ENCODE measurements at regions not wholly inside any gene's neighbourhood (a gene's known extent, or its start where the extent isn't known, plus 50 kb on each side); places are given as distances from the start of the nearest gene placed in this dataset.
"Not testable (repeated sequence)": the region's sequence is repeated elsewhere in the genome, so short reads cannot be mapped to it uniquely, and the experiment has no call there.

DNA sequence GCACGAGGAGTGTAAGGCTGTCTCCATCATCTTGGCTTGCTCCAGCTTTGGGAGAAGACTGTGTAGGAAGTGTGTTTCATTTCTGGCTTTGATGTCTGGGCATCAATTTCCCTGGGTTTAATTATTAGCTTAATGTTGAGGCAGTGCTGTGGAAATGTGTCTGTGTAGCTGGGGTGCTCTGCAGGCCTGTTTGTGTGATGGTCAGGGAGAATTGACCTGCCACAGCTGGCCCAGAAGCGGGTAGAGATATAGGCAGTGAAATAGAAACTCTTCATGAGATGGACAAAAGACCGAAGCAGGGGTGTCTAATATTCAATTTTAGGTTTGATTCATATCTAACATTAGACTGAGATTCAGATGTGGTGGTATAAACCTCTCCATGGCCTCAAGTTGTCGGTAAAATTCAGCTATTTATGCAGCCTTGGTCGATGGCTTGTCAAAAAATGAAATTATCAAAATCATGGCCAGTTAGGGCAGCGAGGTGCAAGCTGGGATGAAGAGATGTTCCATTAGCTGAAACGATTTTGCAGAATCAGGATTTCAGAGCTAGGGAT is 95.3 kb upstream of the SNX9 start:
- intact Hi-C loops (cut with DNase I): no loop called here
- no peak for ATAC-seq

DNA sequence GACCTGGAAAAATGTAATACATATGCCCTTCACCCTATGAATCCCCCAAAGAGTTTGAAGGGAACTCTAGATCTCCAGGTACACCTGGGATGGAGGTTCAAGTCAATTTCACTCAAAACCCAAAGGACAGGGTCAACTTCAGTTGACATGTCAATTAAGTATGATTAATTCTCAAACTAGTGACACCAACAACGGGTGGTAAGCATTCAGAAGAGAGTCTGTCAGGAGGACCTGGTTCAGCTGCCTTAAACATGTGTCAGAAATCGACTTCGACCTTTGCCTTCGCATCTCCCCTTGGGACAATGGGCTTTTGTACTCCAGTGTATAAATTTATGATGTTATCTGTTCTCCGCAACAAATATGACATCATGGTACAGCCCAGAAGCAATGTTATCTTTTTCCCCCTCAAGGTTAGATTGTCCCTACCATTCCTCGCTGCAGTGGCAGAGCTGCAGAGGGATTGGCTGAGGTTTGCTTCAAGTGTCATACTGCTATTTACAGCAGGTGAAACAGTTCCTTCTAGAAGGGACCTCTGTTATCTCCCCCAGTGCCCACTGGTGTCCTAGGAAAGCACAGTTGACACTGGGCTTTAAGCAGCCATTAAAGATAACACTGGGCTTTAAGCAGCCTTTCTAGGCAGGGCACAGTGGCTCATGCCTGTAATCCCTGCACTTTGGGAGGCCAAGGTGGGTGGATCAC is 94.7 kb upstream of the SNX9 start:
- Histone ChIP-seq H3K4me3 (no peak overlapping the region), H3K27me3 (ENCODE audit: low read depth) (no peaks in the 10 kb centered on the region), H3K4me1 (peaks cover 5% of the 10 kb centered on the region), H3K9me3 (peaks cover 16% of the 10 kb centered on the region), H3K36me3 (no peaks in the 10 kb centered on the region), H3K27ac (no peak overlapping the region)
- TF ChIP-seq, protein P1, sequence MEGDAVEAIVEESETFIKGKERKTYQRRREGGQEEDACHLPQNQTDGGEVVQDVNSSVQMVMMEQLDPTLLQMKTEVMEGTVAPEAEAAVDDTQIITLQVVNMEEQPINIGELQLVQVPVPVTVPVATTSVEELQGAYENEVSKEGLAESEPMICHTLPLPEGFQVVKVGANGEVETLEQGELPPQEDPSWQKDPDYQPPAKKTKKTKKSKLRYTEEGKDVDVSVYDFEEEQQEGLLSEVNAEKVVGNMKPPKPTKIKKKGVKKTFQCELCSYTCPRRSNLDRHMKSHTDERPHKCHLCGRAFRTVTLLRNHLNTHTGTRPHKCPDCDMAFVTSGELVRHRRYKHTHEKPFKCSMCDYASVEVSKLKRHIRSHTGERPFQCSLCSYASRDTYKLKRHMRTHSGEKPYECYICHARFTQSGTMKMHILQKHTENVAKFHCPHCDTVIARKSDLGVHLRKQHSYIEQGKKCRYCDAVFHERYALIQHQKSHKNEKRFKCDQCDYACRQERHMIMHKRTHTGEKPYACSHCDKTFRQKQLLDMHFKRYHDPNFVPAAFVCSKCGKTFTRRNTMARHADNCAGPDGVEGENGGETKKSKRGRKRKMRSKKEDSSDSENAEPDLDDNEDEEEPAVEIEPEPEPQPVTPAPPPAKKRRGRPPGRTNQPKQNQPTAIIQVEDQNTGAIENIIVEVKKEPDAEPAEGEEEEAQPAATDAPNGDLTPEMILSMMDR (IDR thresholded peaks at IDR 0.05): no peak
- ATAC-seq (no peak), DNase-seq (no peak)
- intact Hi-C loops (cut with DNase I): no loop called here

More for the DNA sequence above, 95.3 kb upstream of the SNX9 start:
- Histone ChIP-seq H3K27ac (no peak overlapping the region), H3K4me3 (no peak overlapping the region), H3K9me3 (peaks cover 16% of the 10 kb centered on the region), H3K36me3 (no peaks in the 10 kb centered on the region), H3K4me1 (peaks cover 5% of the 10 kb centered on the region), H3K27me3 (ENCODE audit: low read depth) (no peaks in the 10 kb centered on the region)
- DNase-seq: no peak
- TF ChIP-seq, protein P1 (IDR thresholded peaks at IDR 0.05): no peak

DNA sequence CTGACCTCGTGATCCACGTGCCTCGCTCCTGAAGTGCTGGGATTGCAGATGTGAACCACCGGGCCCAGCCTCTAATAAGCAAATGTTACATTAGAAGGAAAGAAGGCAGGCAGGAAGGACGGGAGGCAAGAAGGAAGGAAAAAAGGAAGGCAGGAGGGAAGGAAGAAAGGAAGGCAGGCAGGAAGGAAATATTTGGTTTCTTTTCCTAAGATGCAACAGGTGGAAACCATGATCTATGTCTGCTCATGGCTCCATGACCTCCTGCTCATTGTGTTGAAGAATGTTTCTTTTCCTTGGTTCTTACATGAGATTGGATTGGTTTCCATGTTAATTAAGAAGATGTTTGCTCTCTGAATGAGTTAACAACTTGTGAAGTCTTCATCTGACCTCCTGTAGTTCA is 91.8 kb upstream of the SNX9 start:
- Histone ChIP-seq H3K4me1 (peaks cover 5% of the 10 kb centered on the region), H3K9me3 (no peaks in the 10 kb centered on the region), H3K36me3 (no peaks in the 10 kb centered on the region), H3K27me3 (ENCODE audit: low read depth) (no peaks in the 10 kb centered on the region), H3K27ac (no peak overlapping the region), H3K4me3 (no peak overlapping the region)
- intact Hi-C loops (cut with DNase I): no loop called here
- DNase-seq (no peak), ATAC-seq (no peak)
- TF ChIP-seq, protein P1 (IDR thresholded peaks at IDR 0.05): no peak

DNA sequence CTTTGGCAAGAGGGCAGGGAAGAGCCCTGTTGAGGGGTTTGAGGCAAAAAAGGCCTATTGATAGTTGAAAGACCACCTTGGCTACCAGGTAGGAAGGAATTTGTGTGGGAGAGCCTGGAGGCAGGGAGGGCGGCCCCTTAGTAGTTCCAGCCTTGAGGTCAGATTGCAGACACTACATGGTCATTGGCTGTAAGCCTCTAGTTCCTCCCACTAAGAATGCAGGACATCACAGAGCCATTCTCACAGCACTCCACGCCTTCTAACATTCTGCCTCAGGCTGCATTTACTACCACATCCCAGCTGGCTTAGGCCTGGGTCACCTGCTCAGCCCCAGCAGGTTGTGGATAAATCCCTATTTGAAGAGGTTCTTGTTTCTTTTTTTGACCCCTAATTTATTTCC is 91.0 kb upstream of the SNX9 start:
- ATAC-seq (no peak), DNase-seq (no peak)
- Histone ChIP-seq H3K9me3 (no peaks in the 10 kb centered on the region), H3K4me1 (peaks cover 4% of the 10 kb centered on the region), H3K4me3 (no peak overlapping the region), H3K27me3 (ENCODE audit: low read depth) (no peaks in the 10 kb centered on the region), H3K27ac (no peak overlapping the region), H3K36me3 (no peaks in the 10 kb centered on the region)
- intact Hi-C loops (cut with DNase I): no loop called here
- TF ChIP-seq, protein P1 (IDR thresholded peaks at IDR 0.05): no peak

DNA sequence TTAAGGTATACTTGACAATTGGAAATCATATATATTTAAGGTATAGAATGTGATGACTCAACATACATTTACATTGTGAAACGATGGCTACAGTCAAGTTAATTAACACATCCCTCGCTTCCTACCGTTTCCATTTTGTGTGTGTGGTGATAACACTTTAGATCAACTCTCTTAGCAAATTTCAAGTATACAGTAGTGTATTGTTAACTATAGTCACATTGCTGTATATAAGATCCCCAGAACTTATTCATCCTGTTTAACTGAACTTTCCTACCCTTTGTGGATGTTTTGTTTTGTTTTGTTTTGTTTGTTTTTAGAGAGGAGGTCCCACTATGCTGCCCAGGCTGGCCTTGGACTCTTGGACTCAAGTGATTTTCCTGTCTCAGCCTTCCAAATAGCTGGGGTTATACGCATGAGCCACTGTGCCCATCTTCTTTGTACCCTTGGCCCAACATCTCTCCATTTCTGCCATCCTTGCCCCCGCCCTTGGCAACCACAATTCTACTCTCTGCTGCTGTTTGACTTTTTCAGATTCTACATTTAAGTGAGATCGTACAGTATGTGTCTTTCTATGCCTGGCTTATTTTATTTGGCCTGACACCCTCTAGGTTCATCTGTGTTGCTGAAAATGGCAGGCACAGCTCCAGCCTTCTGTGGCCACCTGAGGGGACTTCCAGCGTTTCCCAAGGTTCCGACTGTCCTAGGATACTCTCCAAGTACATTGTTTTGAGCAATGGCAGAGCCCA is 90.5 kb upstream of the SNX9 start:
- Histone ChIP-seq H3K27me3 (ENCODE audit: low read depth) (no peaks in the 10 kb centered on the region), H3K36me3 (no peaks in the 10 kb centered on the region), H3K9me3 (no peaks in the 10 kb centered on the region), H3K4me3 (no peak overlapping the region), H3K27ac (no peak overlapping the region), H3K4me1 (no peaks in the 10 kb centered on the region)
- TF ChIP-seq, protein P1 (IDR thresholded peaks at IDR 0.05): no peak
- no peak for DNase-seq
- intact Hi-C loops (cut with DNase I): no loop called here
- ATAC-seq: no peak

DNA sequence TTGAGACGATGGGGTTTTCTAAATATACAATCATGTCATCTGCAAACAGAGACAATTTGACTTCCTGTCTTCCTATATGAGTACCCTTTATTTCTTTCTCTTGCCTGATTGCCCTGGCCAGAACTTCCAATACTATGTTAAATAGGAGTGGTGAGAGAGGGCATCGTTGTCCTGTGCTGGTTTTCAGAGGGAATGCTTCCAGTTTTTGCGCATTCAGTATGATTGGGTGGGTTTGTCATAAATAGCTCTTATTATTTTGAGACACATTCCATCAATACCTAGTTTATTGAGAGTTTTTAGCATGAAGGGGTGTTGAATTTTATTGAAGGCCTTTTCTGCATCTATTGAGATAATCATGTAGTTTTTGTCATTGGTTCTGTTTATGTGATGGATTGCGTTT is 86.5 kb upstream of the SNX9 start:
- H3K4me1 ChIP-seq; DNase-seq; intact Hi-C loops (cut with DNase I); H3K27ac ChIP-seq; H3K9me3 ChIP-seq; ATAC-seq; H3K4me3 ChIP-seq; H3K27me3 ChIP-seq (ENCODE audit: low read depth); H3K36me3 ChIP-seq: not testable (repeated sequence)

Measured in lower lobe of right lung (tissue), 2 donors.